Glutamatergic neuron (in vitro differentiated cells): ENCODE measurements at regions not wholly inside any gene's neighbourhood (a gene's known extent, or its start where the extent isn't known, plus 50 kb on each side); places are given as distances from the start of the nearest gene placed in this dataset.

Experiments used
- DNase-seq: peaks from one replicate; pipeline ENCODE4 v3.0.0; 2022
- H3K27ac Mint-ChIP-seq: one replicate; pipeline ENCODE4 v1.8.0; 2020; ENCODE audit warnings: mild to moderate bottlenecking, mixed read lengths, inconsistent platforms; ENCODE audit not compliant: unreplicated experiment
- H3K27me3 Mint-ChIP-seq: one replicate; pipeline ENCODE4 v1.8.0; 2020; ENCODE audit warnings: mild to moderate bottlenecking, moderate library complexity, mixed read lengths, inconsistent platforms; ENCODE audit not compliant: unreplicated experiment
- H3K36me3 Mint-ChIP-seq: one replicate; pipeline ENCODE4 v1.8.0; 2020; ENCODE audit warnings: mild to moderate bottlenecking, mixed read lengths, inconsistent platforms; ENCODE audit not compliant: unreplicated experiment
- H3K4me1 Mint-ChIP-seq: one replicate; pipeline ENCODE4 v1.8.0; 2020; ENCODE audit warnings: mild to moderate bottlenecking, low read depth, mixed read lengths, inconsistent platforms; ENCODE audit not compliant: unreplicated experiment
- H3K4me3 Mint-ChIP-seq: one replicate; pipeline ENCODE4 v1.8.0; 2020; ENCODE audit warnings: mild to moderate bottlenecking, mixed read lengths, inconsistent platforms; ENCODE audit not compliant: unreplicated experiment
- H3K9me3 Mint-ChIP-seq: one replicate; pipeline ENCODE4 v1.8.0; 2020; ENCODE audit warnings: mild to moderate bottlenecking, moderate library complexity, mixed read lengths, inconsistent platforms; ENCODE audit not compliant: unreplicated experiment
- TF ChIP-seq, protein P1 (sequence below): fragments of 200-600 bp; sonication (generic); IDR thresholded peaks from one replicate; pipeline ENCODE4 v1.5.0; 2021; ENCODE audit not compliant: partially characterized antibody, unreplicated experiment

DNA sequence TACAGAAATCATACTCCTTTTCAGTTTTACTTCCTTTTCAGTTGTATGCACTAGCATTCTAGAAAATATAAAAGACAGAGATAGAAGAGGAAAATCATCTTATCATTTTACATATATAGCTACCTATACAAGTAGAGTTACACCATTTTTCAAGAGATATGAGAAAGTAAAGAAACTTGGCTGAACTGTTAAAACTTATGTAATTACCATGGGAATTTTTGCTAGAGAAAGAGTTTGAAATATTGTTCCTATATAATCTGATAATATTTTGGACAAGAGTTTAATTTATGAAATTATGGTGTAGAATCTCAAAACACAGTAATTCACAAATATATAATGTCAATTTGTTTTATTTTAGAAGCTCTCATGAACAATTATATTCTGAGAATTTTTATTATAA, 180.8 kb downstream of the PLPPR4 start:
- no peak for DNase-seq
- Mint-ChIP-seq H3K27me3 (no peaks in the 10 kb centered on the region), H3K36me3 (no peaks in the 10 kb centered on the region), H3K27ac (no peak overlapping the region), H3K9me3 (no peaks in the 10 kb centered on the region), H3K4me1 (no peaks in the 10 kb centered on the region), H3K4me3 (no peak overlapping the region)
- TF ChIP-seq, protein P1, sequence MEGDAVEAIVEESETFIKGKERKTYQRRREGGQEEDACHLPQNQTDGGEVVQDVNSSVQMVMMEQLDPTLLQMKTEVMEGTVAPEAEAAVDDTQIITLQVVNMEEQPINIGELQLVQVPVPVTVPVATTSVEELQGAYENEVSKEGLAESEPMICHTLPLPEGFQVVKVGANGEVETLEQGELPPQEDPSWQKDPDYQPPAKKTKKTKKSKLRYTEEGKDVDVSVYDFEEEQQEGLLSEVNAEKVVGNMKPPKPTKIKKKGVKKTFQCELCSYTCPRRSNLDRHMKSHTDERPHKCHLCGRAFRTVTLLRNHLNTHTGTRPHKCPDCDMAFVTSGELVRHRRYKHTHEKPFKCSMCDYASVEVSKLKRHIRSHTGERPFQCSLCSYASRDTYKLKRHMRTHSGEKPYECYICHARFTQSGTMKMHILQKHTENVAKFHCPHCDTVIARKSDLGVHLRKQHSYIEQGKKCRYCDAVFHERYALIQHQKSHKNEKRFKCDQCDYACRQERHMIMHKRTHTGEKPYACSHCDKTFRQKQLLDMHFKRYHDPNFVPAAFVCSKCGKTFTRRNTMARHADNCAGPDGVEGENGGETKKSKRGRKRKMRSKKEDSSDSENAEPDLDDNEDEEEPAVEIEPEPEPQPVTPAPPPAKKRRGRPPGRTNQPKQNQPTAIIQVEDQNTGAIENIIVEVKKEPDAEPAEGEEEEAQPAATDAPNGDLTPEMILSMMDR = no peak

DNA sequence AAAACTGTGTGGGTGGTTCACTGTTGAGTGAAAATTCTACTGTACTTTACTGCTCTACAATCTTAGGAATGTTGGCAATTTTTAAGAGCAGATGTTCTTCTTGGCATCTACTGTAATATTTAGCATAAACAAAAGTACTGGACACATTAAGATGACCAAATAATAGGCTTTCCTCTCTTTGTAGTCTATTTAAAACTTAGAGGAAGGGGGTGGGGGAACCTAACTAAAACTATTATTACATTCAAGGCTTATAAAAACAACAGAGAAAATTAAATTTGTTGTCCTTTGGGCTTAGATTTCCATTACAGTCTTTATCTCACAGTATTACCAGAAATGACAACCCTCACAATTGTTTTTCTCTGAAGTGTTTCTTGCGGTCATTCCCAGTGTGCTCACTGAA, 181.2 kb downstream of the PLPPR4 start:
- no peak for DNase-seq

DNA sequence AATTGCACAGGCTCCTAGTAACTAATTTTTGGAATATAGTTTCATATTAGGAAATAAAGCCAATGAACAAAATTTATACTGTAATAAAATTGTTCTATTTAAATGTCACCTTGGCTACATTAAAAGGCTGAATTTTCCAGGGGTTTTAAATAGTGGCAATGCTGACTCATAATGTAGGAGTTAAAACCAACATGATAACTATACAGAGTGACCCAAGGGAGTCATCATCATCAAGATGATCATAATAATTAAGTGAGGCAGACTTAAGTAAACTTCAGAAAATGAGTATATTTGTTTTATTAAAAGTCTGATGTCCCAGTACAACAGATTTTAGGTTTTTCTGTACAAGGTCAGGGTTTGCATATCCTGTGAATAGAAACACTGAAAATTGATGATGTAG, 183.4 kb downstream of the PLPPR4 start:
- TF ChIP-seq, protein P1 = no peak
- Mint-ChIP-seq H3K36me3 (no peaks in the 10 kb centered on the region), H3K27ac (no peak overlapping the region), H3K4me3 (no peak overlapping the region), H3K4me1 (peaks cover 5% of the 10 kb centered on the region), H3K9me3 (no peaks in the 10 kb centered on the region), H3K27me3 (no peaks in the 10 kb centered on the region)
- no peak for DNase-seq

More for the DNA sequence above, 181.2 kb downstream of the PLPPR4 start:
- Mint-ChIP-seq H3K4me3 (no peak overlapping the region), H3K27ac (no peak overlapping the region), H3K27me3 (no peaks in the 10 kb centered on the region), H3K9me3 (no peaks in the 10 kb centered on the region), H3K36me3 (no peaks in the 10 kb centered on the region), H3K4me1 (no peaks in the 10 kb centered on the region)
- TF ChIP-seq, protein P1 = no peak

DNA sequence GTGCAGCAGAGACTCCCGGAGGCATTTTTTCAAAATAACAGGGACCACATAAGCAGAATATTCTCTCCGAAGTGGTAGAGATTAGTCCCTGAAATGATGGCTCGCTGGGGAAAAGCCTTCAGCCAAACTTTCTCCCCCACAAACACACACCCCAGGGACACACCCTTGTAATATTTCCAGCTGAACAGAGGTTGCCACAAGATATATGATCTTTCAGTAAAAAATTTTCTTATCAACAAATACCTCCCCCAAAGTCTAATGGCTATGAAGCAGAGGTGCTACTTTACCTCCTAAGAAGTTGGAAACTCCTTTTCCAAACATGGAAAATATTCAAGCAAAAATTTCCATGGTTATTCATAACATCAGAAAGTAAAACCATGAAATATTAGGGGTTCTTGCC, 190.2 kb upstream of the PALMD start:
- no peaks in the 10 kb centered on the region for H3K27me3 Mint-ChIP-seq
- H3K4me1 Mint-ChIP-seq = peaks cover 10% of the 10 kb centered on the region
- DNase-seq = no peak
- H3K27ac Mint-ChIP-seq = no peak overlapping the region
- H3K36me3 Mint-ChIP-seq = no peaks in the 10 kb centered on the region
- H3K4me3 Mint-ChIP-seq = no peak overlapping the region
- TF ChIP-seq, protein P1 = no peak
- no peaks in the 10 kb centered on the region for H3K9me3 Mint-ChIP-seq

DNA sequence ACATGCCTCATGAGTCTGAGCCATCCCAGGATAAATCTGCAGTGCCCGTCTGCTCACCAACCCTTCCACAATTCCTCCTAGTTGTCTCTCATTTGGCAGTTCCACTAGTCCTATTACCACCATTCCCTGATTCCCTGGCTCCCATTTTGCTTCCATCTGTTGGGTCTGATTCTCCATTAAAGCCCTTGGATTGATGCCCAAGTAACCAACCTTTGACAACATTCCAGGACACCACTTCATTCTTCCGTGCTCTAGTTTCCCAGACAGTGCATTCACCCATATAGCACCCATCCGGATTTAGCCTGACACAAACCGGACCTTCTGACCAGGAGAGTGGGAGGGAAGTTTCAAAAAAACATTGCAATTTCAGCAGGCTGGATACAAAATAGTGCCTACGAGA, 189.4 kb upstream of the PALMD start:
- Mint-ChIP-seq H3K4me3 (no peak overlapping the region), H3K9me3 (no peaks in the 10 kb centered on the region), H3K27ac (no peak overlapping the region), H3K4me1 (peaks cover 10% of the 10 kb centered on the region), H3K27me3 (no peaks in the 10 kb centered on the region), H3K36me3 (no peaks in the 10 kb centered on the region)
- TF ChIP-seq, protein P1 = no peak
- no peak for DNase-seq
